OCI-LY3 (cell line): ENCODE measurements at regions not wholly inside any gene's neighbourhood (a gene's known extent, or its start where the extent isn't known, plus 50 kb on each side); places are given as distances from the start of the nearest gene placed in this dataset.

Experiments used
- H2AFZ ChIP-seq: fragments of 200-600, 300-600 bp; shearing (Covaris generic); 2 replicates; pipeline ENCODE4 v1.6.0; 2014; ENCODE audit warnings: antibody characterized with exemption, low read depth, low read length
- H3K27ac ChIP-seq: fragments of 200-600, 300-600 bp; sonication (generic); 2 replicates; pipeline ENCODE4 v1.5.1; 2014; ENCODE audit warnings: mild to moderate bottlenecking, low read length, moderate library complexity, mixed read lengths
- H3K27me3 ChIP-seq: fragments of 200-600, 300-600 bp; sonication (generic); 2 replicates; pipeline ENCODE4 v1.6.1; 2014; ENCODE audit warnings: low read depth, low read length, mixed read lengths
- H3K36me3 ChIP-seq: fragments of 200-600, 300-600 bp; sonication (generic); replicated peaks from 2 replicates; pipeline ENCODE3; 2014; ENCODE audit warnings: low read depth, low read length, mixed read lengths
- H3K4me1 ChIP-seq: fragments of 300-600, 200-600 bp; sonication (generic); 2 replicates; pipeline ENCODE4 v1.6.1; 2014; ENCODE audit warnings: low read length, mixed read lengths
- H3K4me2 ChIP-seq: fragments of 200-600, 300-600 bp; sonication (generic); 2 replicates; pipeline ENCODE4 v1.6.1; 2014; ENCODE audit warnings: low read length, mixed read lengths
- H3K4me3 ChIP-seq: fragments of 300-600, 200-600 bp; sonication (generic); 2 replicates; pipeline ENCODE4 v1.5.1; 2014; ENCODE audit warnings: antibody characterized with exemption, mild to moderate bottlenecking, low read length, moderate library complexity
- H3K79me2 ChIP-seq: fragments of 300-600, 200-600 bp; shearing (Covaris generic); 2 replicates; pipeline ENCODE4 v1.6.1; 2014; ENCODE audit warnings: mild to moderate bottlenecking, low read length, mixed read lengths
- H3K9ac ChIP-seq: fragments of 300-600, 200-600 bp; shearing (Covaris generic); 2 replicates; pipeline ENCODE4 v1.6.0; 2014; ENCODE audit warnings: mild to moderate bottlenecking, low read length, moderate library complexity
- H3K9me3 ChIP-seq: fragments of 200-600, 300-600 bp; shearing (Covaris generic); 2 replicates; pipeline ENCODE4 v1.6.1; 2014; ENCODE audit warnings: low read length, mixed read lengths; ENCODE audit not compliant: insufficient read depth
- H4K20me1 ChIP-seq: fragments of 200-600, 300-600 bp; sonication (generic); 2 replicates; pipeline ENCODE4 v1.6.1; 2016; ENCODE audit warnings: low read length, mixed read lengths; ENCODE audit not compliant: insufficient read depth
- EZH2phosphoT487 ChIP-seq: fragments of 200-600 bp; shearing (Covaris generic); IDR thresholded peaks from 2 replicates; pipeline ENCODE4 v1.6.1; 2018; ENCODE audit warnings: antibody characterized with exemption, mixed run types, low read depth
- TF ChIP-seq, protein P1 (sequence below): fragments of 200-600, 300-600 bp; sonication (generic); IDR thresholded peaks from 2 replicates; pipeline ENCODE4 v1.5.1; 2014; ENCODE audit warnings: antibody characterized with exemption, low read length, low read depth

GRCh38 chr2:205898744-205899143 lies 187.2 kb downstream of the INO80D start:
- H3K9me3 ChIP-seq = no peaks in the 10 kb centered on the region
- H3K4me1 ChIP-seq = peaks cover 3% of the 10 kb centered on the region; the same call in 1 of the 2 replicates
- H3K36me3 ChIP-seq = no peaks in the 10 kb centered on the region
- TF ChIP-seq EZH2phosphoT487 = no peak
- TF ChIP-seq, protein P1, sequence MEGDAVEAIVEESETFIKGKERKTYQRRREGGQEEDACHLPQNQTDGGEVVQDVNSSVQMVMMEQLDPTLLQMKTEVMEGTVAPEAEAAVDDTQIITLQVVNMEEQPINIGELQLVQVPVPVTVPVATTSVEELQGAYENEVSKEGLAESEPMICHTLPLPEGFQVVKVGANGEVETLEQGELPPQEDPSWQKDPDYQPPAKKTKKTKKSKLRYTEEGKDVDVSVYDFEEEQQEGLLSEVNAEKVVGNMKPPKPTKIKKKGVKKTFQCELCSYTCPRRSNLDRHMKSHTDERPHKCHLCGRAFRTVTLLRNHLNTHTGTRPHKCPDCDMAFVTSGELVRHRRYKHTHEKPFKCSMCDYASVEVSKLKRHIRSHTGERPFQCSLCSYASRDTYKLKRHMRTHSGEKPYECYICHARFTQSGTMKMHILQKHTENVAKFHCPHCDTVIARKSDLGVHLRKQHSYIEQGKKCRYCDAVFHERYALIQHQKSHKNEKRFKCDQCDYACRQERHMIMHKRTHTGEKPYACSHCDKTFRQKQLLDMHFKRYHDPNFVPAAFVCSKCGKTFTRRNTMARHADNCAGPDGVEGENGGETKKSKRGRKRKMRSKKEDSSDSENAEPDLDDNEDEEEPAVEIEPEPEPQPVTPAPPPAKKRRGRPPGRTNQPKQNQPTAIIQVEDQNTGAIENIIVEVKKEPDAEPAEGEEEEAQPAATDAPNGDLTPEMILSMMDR = no peak
- H4K20me1 ChIP-seq = no peaks in the 10 kb centered on the region
- no peak overlapping the region for H3K4me3 ChIP-seq
- no peak overlapping the region for H3K27ac ChIP-seq
- no peak overlapping the region for H2AFZ ChIP-seq
- H3K27me3 ChIP-seq = peaks cover 12% of the 10 kb centered on the region
- no peak overlapping the region for H3K9ac ChIP-seq
- no peak overlapping the region for H3K4me2 ChIP-seq
- no peaks in the 10 kb centered on the region for H3K79me2 ChIP-seq

DNA sequence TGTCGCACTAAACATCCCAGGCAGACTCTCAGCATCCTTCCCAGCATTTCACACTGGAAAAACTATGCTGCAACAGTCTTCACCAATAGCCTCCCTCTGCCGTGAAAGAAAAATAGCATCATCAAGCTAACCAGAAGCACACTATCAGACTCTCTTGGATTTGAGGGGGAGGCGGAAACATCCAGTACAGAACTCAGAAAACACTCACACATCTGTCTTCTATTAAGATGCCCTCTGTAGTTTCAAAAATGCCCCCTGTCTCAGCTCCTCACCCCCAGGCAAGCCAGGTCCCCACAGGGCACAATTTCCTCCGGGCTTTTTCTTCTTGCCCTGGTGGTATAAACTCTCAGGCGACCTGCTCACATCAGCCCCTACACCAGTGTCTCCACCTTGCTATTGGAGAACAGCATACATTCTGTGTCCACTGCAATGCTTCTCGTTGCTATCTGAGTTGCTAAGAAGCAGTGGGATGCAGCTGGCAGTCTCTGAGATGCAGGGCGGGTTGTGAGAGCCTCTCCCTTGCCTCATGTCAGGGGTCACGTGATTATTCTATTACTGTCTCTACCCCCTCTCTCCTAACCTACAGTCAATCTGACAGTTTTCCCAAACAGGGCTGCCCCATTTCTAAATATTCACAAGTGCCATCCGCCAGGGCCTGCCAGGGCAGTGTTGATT lies 189.9 kb downstream of the INO80D start:
- no peak overlapping the region for H2AFZ ChIP-seq
- no peak overlapping the region for H3K4me3 ChIP-seq
- no peaks in the 10 kb centered on the region for H4K20me1 ChIP-seq
- H3K4me2 ChIP-seq = no peak overlapping the region
- no peaks in the 10 kb centered on the region for H3K4me1 ChIP-seq
- no peaks in the 10 kb centered on the region for H3K9me3 ChIP-seq
- peaks cover 3% of the 10 kb centered on the region; the same call in 1 of the 2 replicates for H3K27me3 ChIP-seq
- H3K79me2 ChIP-seq = no peaks in the 10 kb centered on the region
- H3K36me3 ChIP-seq = no peaks in the 10 kb centered on the region
- TF ChIP-seq, protein P1 = no peak
- no peak for TF ChIP-seq EZH2phosphoT487
- no peak overlapping the region for H3K9ac ChIP-seq
- H3K27ac ChIP-seq = no peak overlapping the region

- no peak overlapping the region for H3K9ac ChIP-seq
- H3K9me3 ChIP-seq = no peaks in the 10 kb centered on the region
- TF ChIP-seq EZH2phosphoT487 = no peak
- TF ChIP-seq, protein P1 = no peak
- H3K36me3 ChIP-seq = no peaks in the 10 kb centered on the region
- H3K79me2 ChIP-seq = no peaks in the 10 kb centered on the region
- no peak overlapping the region for H3K4me3 ChIP-seq
- H4K20me1 ChIP-seq = no peaks in the 10 kb centered on the region
- no peaks in the 10 kb centered on the region for H3K4me1 ChIP-seq
- no peak overlapping the region for H2AFZ ChIP-seq
- no peaks in the 10 kb centered on the region for H3K27me3 ChIP-seq
- no peak overlapping the region for H3K4me2 ChIP-seq
- no peak overlapping the region for H3K27ac ChIP-seq
These were observed 193.2 kb downstream of the INO80D start for GRCh38 chr2:205892665-205893259.

DNA sequence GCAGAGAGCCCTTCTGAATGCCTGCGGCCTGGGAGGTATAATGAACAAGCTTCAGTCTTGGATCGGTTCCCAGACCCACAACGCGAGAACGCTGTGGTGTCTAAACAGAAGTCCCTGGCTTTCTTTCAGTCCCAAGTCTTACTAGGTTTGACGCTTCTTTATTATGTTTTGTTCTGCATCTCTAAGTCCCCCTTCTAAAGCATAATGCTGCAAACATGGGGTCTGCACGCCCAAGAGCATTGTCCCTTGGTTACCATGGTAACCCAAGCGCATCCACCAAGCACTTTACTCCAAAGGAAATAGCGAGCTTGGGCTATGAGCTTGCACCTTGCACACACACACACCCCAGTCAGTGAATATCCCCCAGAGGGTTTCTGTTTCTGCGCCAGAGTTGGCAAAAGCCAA lies 193.7 kb downstream of the INO80D start:
- Histone ChIP-seq H3K4me2 (no peak overlapping the region), H3K79me2 (no peaks in the 10 kb centered on the region), H3K36me3 (no peaks in the 10 kb centered on the region), H3K9me3 (no peaks in the 10 kb centered on the region), H3K27ac (no peak overlapping the region), H3K27me3 (no peaks in the 10 kb centered on the region), H3K9ac (no peak overlapping the region), H4K20me1 (no peaks in the 10 kb centered on the region), H2AFZ (no peak overlapping the region), H3K4me3 (no peak overlapping the region), H3K4me1 (no peaks in the 10 kb centered on the region)
- TF ChIP-seq, protein P1 = no peak
- no peak for TF ChIP-seq EZH2phosphoT487
